Vagina (tissue), 2 donors: ENCODE measurements at regions not wholly inside any gene's neighbourhood (a gene's known extent, or its start where the extent isn't known, plus 50 kb on each side); places are given as distances from the start of the nearest gene placed in this dataset.

Source experiments
- DNase-seq, 2 donors: peaks; one replicate each; pipeline ENCODE4 v3.0.0-alpha.2; 2017; ENCODE audit errors: extremely low spot score in 2 of 2
- H3K27ac ChIP-seq: fragments of 200-600 bp; sonication (generic); one replicate; pipeline ENCODE4 v1.5.1; 2019
- H3K27me3 ChIP-seq: fragments of 200-600 bp; sonication (generic); one replicate; pipeline ENCODE4 v1.5.1; 2019
- H3K36me3 ChIP-seq, 2 donors: fragments of 200-600 bp; sonication (generic); one replicate each; pipeline ENCODE4 v1.5.1; 2017 to 2019
- H3K4me1 ChIP-seq: fragments of 200-600 bp; sonication (generic); one replicate; pipeline ENCODE4 v1.5.1; 2019
- H3K4me3 ChIP-seq, 2 donors: fragments of 200-600 bp; sonication (generic); 1 replicate in 1 of 2; 2 replicates in 1 of 2; pipeline ENCODE4 v1.5.1; 2016 to 2019
- H3K9me3 ChIP-seq: fragments of 200-600 bp; sonication (generic); one replicate; pipeline ENCODE4 v1.5.1; 2019
- CTCF ChIP-seq, 3 experiments: fragments of 450-650 bp in 2 of 3; fragments of 200-600 bp in 1 of 3; sonication (generic) in 1 of 3; IDR thresholded peaks; one replicate each; pipeline ENCODE4 v1.5.1; 2017 to 2019; ENCODE audit warnings: antibody characterized with exemption in 3 of 3, mild to moderate bottlenecking in 2 of 3, moderate library complexity in 2 of 3
- POLR2A ChIP-seq, 2 donors: fragments of 450-650 bp; IDR thresholded peaks; one replicate each; pipeline ENCODE4 v1.6.1; 2017; ENCODE audit warnings: antibody characterized with exemption in 2 of 2, mild to moderate bottlenecking in 2 of 2, moderate library complexity in 2 of 2
- POLR2AphosphoS5 ChIP-seq, 2 donors: sonication (generic); formaldehyde crosslinking; IDR thresholded peaks; one replicate each; pipeline ENCODE4 v1.9.0; 2017; ENCODE audit warnings: antibody characterized with exemption in 2 of 2, mild to moderate bottlenecking in 2 of 2, low read depth in 1 of 2; ENCODE audit not compliant: insufficient read depth in 1 of 2
- intact Hi-C: fragments of 100-400 bp; cut with DNase I; formaldehyde crosslinking; loops from one replicate; pipeline ENCODE4 v1.15.1; 2023

GRCh38 chr5:171599957-171600612, 180.6 kb downstream of the FGF18 start:
- DNase-seq = peak in 1 of 2 donors; percentile 52
- intact Hi-C loops = no loop called here
- no peak for TF ChIP-seq POLR2A (IDR thresholded peaks at IDR 0.05)
- TF ChIP-seq POLR2AphosphoS5 (IDR thresholded peaks at IDR 0.05; ENCODE audit: insufficient read depth in 1 of 2, low read depth in 1 of 2) = no peak
- TF ChIP-seq CTCF (IDR thresholded peaks at IDR 0.05) = no peak
- no peaks in the 10 kb centered on the region for H3K36me3 ChIP-seq
- H3K27me3 ChIP-seq = no peaks in the 10 kb centered on the region
- H3K4me3 ChIP-seq = no peak overlapping the region
- no peak overlapping the region for H3K27ac ChIP-seq
- no peaks in the 10 kb centered on the region for H3K9me3 ChIP-seq
- H3K4me1 ChIP-seq = peaks cover 7% of the 10 kb centered on the region

GRCh38 chr5:171600741-171601265, 181.4 kb downstream of the FGF18 start:
- H3K4me3 ChIP-seq = no peak overlapping the region
- no peaks in the 10 kb centered on the region for H3K36me3 ChIP-seq
- H3K4me1 ChIP-seq = peaks cover 7% of the 10 kb centered on the region
- no peak for TF ChIP-seq POLR2A (IDR thresholded peaks at IDR 0.05)
- H3K27ac ChIP-seq = no peak overlapping the region
- intact Hi-C loops = no loop called here
- no peak for DNase-seq
- no peaks in the 10 kb centered on the region for H3K9me3 ChIP-seq
- H3K27me3 ChIP-seq = no peaks in the 10 kb centered on the region

- Histone ChIP-seq H3K4me3 (no peak overlapping the region), H3K36me3 (no peaks in the 10 kb centered on the region), H3K27me3 (no peaks in the 10 kb centered on the region), H3K27ac (no peak overlapping the region), H3K9me3 (no peaks in the 10 kb centered on the region), H3K4me1 (peaks cover 4% of the 10 kb centered on the region)
- TF ChIP-seq CTCF (IDR thresholded peaks at IDR 0.05) (no peak), POLR2AphosphoS5 (IDR thresholded peaks at IDR 0.05; ENCODE audit: insufficient read depth in 1 of 2, low read depth in 1 of 2) (no peak), POLR2A (IDR thresholded peaks at IDR 0.05) (no peak)
- intact Hi-C loops = no loop called here
- DNase-seq = peak in 1 of 2 donors; percentile 42
Measured at GRCh38 chr5:171601266-171601881, 181.9 kb downstream of the FGF18 start.

- H3K4me1 ChIP-seq = no peaks in the 10 kb centered on the region
- no peak overlapping the region for H3K27ac ChIP-seq
- intact Hi-C loops = no loop called here
- no peaks in the 10 kb centered on the region for H3K36me3 ChIP-seq
- no peak for TF ChIP-seq POLR2A (IDR thresholded peaks at IDR 0.05)
- no peak for TF ChIP-seq POLR2AphosphoS5 (IDR thresholded peaks at IDR 0.05; ENCODE audit: insufficient read depth in 1 of 2, low read depth in 1 of 2)
- TF ChIP-seq CTCF (IDR thresholded peaks at IDR 0.05) = no peak
- no peaks in the 10 kb centered on the region for H3K27me3 ChIP-seq
- no peak overlapping the region for H3K4me3 ChIP-seq
- no peaks in the 10 kb centered on the region for H3K9me3 ChIP-seq
- DNase-seq = no peak
Measured at GRCh38 chr5:171603591-171603990, 182.0 kb upstream of the SMIM23 start.

- intact Hi-C loops = no loop called here
Measured at GRCh38 chr5:171604195-171604594, 181.4 kb upstream of the SMIM23 start.

More at GRCh38 chr5:171604195-171604594, 181.4 kb upstream of the SMIM23 start:
- H3K9me3 ChIP-seq = no peaks in the 10 kb centered on the region
- H3K27ac ChIP-seq = no peak overlapping the region
- H3K4me3 ChIP-seq = no peak overlapping the region
- TF ChIP-seq CTCF (IDR thresholded peaks at IDR 0.05) (no peak), POLR2A (IDR thresholded peaks at IDR 0.05) (no peak), POLR2AphosphoS5 (IDR thresholded peaks at IDR 0.05; ENCODE audit: insufficient read depth in 1 of 2, low read depth in 1 of 2) (no peak)
- H3K36me3 ChIP-seq = no peaks in the 10 kb centered on the region
- DNase-seq = no peak
- no peaks in the 10 kb centered on the region for H3K4me1 ChIP-seq
- H3K27me3 ChIP-seq = no peaks in the 10 kb centered on the region
